Heart left ventricle (tissue), 13 donors: ENCODE measurements at regions not wholly inside any gene's neighbourhood (a gene's known extent, or its start where the extent isn't known, plus 50 kb on each side); places are given as distances from the start of the nearest gene placed in this dataset.

Source experiments
- POLR2A ChIP-seq, 2 donors: fragments of 450-650 bp; IDR thresholded peaks; one replicate each; pipeline ENCODE4 v1.6.1; 2017; ENCODE audit warnings: antibody characterized with exemption in 2 of 2, mild to moderate bottlenecking in 2 of 2, moderate library complexity in 2 of 2
- TF ChIP-seq, protein P1 (sequence below), 12 donors: fragments of 200-600 bp; sonication (generic) in 4 of 12; IDR thresholded peaks; one replicate each; pipeline versions ENCODE4 v1.5.0 to v1.8.0; 2018 to 2022; ENCODE audit warnings: antibody characterized with exemption in 12 of 12, mild to moderate bottlenecking in 5 of 12
- donor health status: ischemic (EF 13 %, LVEDD 7.1; RV severe dilation, severe dysfunction).
- donor health status: DM: no; HTN: yes; CAD: no.
- donor health status: DM: no; HTN: no; CAD: no.
- donor health status: ischemic (EF 25% LVEDD 6.9; RV normal size, moderate dysfunction).
- donor health status: ischemic (EF 25% LVEDD 5.7; RV mildly dilated, moderate dysfunction).
- donor health status: ischemic (EF 35%, LVEDD 5.7; RV mildly dilated, moderate dysfunction).
- donor health status: nonischemic (EF 11% LVEDD 7.7; RV severe dilation, severe dysfunction).
- donor health status: DM: yes; HTN: yes; CAD: no.
- donor health status: PGD.
- donor health status: ischemic (EF 29% LVEDD 5.4; RV normal size, mild dysfunction).
- donor health status: nonischemic (EF 23%, LVEDD 6.1; RV moderate dilation, normal function).

DNA sequence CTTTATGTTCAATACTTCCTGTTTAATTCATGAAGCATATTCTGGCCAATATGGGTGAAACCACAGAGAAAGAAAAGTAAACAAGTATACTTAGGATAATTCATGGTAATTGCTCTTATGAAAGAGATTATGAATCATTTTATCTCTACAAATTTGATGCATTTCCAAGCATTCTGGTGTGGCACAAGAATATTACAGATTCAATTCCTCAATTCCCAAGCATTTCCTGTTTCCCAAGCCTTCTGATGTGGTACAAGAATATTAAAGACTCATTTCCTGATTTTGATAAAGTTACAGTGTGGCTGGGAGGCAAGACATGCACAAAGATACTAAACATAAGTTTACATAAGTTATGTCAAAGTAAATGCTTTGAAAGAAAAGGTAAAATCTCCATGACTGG lies 126.1 kb upstream of the NUDT7 start:
- TF ChIP-seq, protein P1, sequence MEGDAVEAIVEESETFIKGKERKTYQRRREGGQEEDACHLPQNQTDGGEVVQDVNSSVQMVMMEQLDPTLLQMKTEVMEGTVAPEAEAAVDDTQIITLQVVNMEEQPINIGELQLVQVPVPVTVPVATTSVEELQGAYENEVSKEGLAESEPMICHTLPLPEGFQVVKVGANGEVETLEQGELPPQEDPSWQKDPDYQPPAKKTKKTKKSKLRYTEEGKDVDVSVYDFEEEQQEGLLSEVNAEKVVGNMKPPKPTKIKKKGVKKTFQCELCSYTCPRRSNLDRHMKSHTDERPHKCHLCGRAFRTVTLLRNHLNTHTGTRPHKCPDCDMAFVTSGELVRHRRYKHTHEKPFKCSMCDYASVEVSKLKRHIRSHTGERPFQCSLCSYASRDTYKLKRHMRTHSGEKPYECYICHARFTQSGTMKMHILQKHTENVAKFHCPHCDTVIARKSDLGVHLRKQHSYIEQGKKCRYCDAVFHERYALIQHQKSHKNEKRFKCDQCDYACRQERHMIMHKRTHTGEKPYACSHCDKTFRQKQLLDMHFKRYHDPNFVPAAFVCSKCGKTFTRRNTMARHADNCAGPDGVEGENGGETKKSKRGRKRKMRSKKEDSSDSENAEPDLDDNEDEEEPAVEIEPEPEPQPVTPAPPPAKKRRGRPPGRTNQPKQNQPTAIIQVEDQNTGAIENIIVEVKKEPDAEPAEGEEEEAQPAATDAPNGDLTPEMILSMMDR (IDR thresholded peaks at IDR 0.05): no peak
- no peak for TF ChIP-seq POLR2A (IDR thresholded peaks at IDR 0.05)
